HG03196 (cell line): ENCODE measurements at regions not wholly inside any gene's neighbourhood (a gene's known extent, or its start where the extent isn't known, plus 50 kb on each side); places are given as distances from the start of the nearest gene placed in this dataset.
"Not testable (repeated sequence)": the region's sequence is repeated elsewhere in the genome, so short reads cannot be mapped to it uniquely, and the experiment has no call there.

Experiments
- ATAC-seq: cut with Tn5 transposase; IDR thresholded peaks from one replicate; pipeline ENCODE4 v1.9.1; 2021; ENCODE audit not compliant: unreplicated experiment

- no peak for ATAC-seq
Measured at GRCh38 chr4:181874602-181875001, 368.6 kb upstream of the TENM3 start.

DNA sequence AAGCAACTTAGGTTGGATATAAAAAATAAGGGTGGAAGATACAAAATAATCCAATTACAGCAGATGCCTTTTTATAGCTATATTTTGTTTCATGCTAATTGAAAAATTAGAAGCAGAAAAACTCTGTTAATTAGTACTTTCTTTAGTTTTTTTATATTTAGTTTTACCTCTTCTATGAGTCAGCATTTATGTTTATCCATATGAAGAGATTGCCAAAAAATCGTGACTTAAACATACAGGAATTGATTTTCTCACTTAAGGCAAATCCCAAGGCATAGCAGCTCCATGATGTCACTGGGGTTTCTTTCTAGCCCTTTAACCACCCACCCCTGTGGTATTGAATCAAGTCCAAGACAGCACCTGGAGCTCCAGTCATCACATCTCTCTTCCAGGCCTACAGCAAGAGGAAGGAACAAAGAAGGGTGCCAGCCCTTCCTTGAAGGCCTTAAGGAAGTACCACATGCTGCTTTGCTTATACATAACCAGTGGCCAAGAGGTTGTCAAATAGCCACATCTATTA, 365.8 kb upstream of the TENM3 start:
- no peak for ATAC-seq

DNA sequence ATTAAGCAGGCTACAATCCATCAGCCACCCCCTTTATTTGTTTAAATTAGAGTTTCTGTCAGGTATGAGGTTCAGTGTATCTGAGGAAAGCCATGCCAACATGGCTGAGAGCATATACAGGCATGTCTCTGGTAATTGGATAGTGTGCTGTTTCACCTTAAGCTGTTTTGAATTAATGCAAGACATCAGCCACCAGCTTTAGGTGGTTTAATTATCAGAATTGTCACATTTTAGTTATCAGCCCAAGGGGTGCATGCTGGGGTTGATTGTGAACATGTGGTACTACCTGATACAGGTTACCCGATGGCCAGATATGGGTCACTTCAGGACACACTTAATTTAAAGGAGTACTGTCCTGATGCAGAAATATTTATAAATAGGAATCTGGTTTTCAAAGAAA, 353.2 kb upstream of the TENM3 start:
- no peak for ATAC-seq

DNA sequence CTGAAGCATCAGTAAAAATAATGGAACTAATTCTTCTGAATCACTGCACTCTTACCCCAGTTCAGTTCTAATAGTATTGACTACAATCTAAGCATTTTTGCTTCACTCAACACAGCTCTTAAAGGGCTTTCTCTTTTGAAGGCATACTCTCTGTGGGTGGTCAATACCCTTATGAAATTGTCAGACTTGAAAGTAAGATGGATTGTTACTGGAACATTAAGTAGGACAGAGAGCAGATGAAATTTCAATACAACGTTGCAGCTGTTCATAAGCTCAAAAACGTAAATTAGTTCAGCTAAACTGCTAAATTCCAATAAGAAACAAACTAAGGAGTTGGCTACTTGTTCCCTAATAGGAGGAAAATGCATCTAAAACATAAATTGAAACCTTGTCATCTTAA, 352.3 kb upstream of the TENM3 start:
- no peak for ATAC-seq

- ATAC-seq, result no peak
Measured at GRCh38 chr4:181896614-181897013, 346.6 kb upstream of the TENM3 start.

DNA sequence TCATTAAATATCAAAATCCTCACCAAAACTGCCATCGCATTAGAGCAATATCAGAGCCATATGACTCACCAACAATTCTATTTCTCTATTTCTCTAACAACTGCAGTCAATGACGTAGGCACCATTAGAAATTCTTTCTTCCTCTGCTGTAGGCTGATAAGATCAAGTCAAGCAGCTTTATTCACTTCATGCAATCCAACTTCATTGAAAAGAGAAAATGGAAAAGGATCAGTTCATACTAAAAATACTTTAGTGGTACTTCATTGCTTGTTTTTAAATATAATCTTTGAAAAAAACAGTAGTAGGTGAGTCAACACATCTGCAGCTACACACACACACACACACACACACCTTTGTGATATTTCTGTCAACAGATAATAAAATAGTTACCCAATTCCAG, 345.3 kb upstream of the TENM3 start:
- no peak for ATAC-seq

DNA sequence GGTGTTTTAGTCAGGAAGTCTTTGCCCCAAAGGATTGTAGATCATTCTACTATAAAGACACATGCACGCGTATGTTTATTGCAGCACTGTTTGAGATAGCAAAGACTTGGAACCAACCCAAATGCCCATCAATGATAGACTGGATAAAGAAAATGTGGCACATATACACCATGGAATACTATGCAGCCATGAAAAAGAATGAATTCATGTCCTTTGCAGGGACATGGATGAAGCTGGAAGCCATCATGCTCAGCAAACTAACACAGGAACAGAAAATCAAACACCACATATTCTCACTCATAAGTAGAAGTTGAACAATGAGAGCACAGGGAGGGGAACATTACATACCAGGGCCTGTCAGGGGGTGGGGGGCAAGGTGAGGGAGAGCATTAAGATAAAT, 340.8 kb upstream of the TENM3 start:
- ATAC-seq, result not testable (repeated sequence)

GRCh38 chr4:181905708-181906107, 337.5 kb upstream of the TENM3 start:
- ATAC-seq, result no peak

DNA sequence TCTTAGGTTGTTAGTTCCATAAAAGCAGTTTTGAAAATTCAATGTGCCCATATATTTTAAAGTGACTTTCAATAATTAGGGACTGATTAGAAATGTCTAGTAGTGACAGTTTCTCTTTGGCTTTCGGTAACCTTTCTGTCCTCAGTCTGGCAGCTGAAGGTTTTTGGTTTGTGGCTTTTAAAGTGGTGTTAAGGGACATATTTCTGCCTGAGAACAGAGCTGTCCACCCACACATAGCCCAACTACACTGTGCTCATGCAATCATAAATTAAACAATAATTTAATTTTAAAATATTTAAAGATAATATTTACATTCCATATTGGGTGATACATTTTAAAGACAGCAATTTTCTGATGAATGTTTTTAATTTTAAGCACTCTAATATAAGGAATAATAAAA, 335.0 kb upstream of the TENM3 start:
- no peak for ATAC-seq

DNA sequence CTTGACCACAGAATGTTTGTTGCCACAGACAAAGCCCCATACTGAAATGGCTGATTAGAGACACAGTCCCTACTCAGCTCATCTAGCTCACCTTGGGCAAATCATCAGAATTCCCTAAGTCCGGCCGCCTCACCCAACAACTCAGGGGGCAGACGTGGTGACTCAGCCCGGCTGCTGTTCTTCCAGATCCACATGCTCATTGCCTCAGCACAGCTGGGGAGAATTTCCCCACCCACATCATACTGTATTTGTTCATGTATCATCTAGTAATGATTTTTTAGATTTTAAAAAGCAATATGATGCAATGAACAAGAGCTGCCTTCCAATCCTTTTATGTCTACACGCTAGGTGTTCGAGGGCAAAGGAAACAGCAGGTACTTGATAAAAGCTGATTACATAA, 333.8 kb upstream of the TENM3 start:
- ATAC-seq, result no peak

DNA sequence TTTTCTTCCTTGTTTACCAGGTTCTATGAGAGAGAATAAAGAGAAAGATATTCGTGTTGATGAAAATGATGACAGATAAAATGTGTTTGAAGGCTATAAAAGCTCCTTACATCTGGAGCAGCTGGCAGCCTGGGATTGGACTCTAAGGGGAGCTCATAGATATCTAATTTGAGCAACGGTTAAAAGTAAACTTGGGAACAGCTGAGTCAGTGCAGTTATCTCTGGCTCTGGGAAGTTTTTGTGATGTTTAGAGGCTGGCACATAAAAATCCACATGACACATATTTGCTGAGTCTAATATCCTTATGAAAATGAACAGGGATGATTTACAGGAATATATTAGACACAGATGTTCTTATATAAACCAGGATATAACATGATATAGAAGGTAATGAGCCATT, 331.8 kb upstream of the TENM3 start:
- ATAC-seq, result no peak

- ATAC-seq, result no peak
Measured at GRCh38 chr4:181933471-181933870, 309.7 kb upstream of the TENM3 start.

DNA sequence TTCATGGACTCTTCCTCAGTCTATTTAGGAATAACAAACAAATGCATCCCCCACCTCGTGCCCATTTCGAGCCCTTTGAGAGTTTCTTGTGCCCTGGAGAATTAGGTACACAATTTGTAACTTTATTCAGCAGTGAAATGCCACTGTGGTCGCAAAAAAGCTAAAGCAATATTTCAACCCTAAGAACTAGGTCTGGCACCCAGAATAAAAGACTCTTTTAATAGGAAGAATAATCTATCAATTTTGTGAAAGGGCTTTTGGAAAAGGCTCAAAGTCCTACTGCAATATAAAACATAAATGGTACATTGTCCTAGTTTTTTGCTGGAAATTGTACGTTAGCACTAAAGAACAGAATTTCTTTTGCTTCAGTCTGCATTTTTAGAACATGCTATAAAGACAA, 304.6 kb upstream of the TENM3 start:
- ATAC-seq, result no peak

DNA sequence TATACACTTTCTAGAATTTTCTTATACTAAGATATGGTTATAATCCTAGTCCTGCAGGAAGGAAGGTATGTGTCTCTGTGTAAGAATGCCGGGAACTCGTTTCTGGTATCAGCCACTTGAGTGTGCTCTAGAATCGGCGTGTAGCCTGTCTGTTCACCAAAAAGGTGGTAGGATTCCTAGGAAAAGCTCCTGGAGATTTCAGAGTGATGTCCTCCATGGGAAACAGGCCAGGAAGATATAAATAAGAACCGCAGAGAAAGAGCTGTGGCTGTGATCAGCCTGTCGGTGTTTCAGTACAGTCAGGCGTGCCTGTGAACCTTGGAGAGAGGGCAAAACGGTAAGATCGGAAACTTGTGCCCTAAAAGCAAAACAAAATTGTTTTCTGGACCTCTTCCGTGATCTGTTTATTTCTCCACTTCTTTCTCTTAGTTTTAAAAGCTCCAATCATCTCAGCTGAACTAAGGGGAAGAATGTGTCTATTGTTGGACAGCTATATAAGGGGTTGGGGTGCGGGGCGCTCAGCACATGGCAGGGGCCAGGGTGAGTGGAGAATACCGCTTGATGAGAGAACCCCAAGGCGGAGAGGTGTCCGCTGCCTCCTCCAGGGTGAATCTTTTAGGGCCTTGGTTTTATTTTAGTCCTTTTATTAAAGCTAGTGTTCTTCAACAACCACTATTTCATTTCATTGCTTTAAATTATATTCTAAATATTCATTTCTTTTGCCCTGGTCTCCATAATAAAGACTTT, 303.8 kb upstream of the TENM3 start:
- no peak for ATAC-seq

- ATAC-seq, result no peak
Measured at GRCh38 chr4:181944527-181944926, 298.7 kb upstream of the TENM3 start.

DNA sequence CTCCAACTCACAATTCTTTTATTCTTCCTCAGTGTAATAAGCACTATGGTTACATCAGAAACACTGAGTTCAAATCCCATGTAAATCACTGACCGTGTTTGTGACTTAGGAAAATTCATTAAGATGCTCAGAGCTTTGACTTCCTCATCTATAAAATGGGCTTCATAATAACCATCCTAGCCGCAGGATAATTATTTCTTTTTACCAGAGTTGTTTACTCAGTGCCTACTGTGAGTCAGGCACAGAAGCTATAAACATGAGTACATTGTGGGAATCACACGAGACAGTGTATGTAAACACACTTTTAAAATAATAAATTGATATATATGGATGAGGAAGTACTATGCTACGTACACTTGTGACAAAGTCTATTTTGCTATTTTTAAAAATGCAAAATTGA, 296.3 kb upstream of the TENM3 start:
- ATAC-seq, result no peak

GRCh38 chr4:181948839-181949382, 294.3 kb upstream of the TENM3 start:
- ATAC-seq, result no peak

- no peak for ATAC-seq
Measured at GRCh38 chr4:181949704-181950312, 293.4 kb upstream of the TENM3 start.

DNA sequence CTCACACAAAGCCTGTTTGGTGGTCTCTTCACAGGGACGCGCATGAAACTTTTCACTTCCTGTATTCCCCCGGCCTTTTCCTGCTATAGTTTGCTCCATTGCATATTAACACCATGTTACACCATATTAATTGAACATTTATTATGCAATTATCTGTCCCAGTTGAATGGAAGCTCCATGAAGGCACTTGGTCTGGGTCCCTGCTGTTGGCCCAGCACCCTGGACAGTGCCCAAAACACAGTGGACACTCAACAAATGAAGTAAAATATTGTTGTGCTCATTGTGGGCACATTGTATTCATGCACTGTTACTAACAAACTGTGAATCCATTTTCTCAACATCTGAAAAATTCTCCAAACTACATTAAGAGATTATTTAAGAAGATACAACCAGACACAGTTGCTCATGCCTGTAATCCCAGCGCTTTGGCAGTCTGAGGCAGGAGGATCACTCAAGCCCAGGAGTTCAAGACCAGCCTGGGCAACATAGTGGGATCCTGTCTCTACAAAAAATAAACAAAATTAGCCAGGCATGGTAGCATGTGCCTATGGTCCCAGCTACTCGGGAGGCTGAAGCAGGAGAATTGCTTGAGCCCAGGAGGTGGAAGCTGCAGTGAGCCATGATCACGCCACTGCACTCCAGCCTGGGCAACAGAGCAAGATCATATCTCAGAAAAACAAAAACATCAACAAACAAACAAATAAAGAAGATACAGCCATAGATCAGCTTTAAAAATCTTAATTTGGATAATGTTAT, 292.7 kb upstream of the TENM3 start:
- ATAC-seq, result no peak

DNA sequence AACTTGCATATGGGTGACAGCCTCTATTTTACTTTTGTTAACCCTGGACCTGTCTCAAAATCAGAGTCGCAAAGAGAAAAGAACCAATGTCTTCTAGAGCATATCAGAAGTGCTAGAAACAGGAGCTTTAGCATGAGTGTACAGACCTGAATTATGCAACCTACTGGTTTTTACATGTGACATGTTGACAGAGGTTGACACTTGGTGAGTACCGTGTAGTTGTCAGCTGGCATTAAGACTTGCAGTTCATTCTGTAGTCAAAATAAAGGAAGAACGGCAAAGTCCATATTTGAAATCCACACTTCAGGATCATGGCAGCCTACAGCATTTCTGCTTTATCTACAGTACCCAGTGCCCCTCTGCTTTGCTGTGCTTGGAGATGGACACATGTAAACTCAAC, 291.9 kb upstream of the TENM3 start:
- no peak for ATAC-seq

- no peak for ATAC-seq
Measured at GRCh38 chr4:181952478-181952877, 290.7 kb upstream of the TENM3 start.

GRCh38 chr4:181956512-181956911, 286.7 kb upstream of the TENM3 start:
- no peak for ATAC-seq
